Thyroid gland (tissue), 4 donors: ENCODE measurements at regions not wholly inside any gene's neighbourhood (a gene's known extent, or its start where the extent isn't known, plus 50 kb on each side); places are given as distances from the start of the nearest gene placed in this dataset.

ENCODE experiments used
- DNase-seq, 2 donors: peaks; one replicate each; pipeline ENCODE4 v3.0.0-alpha.2; 2019
- H3K27ac ChIP-seq, 3 donors: fragments of 200-600 bp; sonication (generic); 1 replicate in 2 of 3; 2 replicates in 1 of 3; pipeline ENCODE4 v1.5.1; 2016 to 2019; ENCODE audit warnings: mild to moderate bottlenecking in 1 of 3, moderate library complexity in 1 of 3
- H3K27me3 ChIP-seq: fragments of 200-600 bp; sonication (generic); one replicate; pipeline ENCODE4 v1.5.1; 2019
- H3K36me3 ChIP-seq, 2 donors: fragments of 200-600 bp; sonication (generic); one replicate each; pipeline ENCODE4 v1.5.1; 2016 to 2019
- H3K4me1 ChIP-seq, 2 donors: fragments of 200-600 bp; sonication (generic); one replicate each; pipeline ENCODE4 v1.5.1; 2017 to 2019
- H3K4me3 ChIP-seq, 3 donors: fragments of 200-600 bp; sonication (generic); replicated peaks in 1 of 3; 1 replicate in 2 of 3; 2 replicates in 1 of 3; pipeline ENCODE4 v1.5.1; 2016; ENCODE audit warnings: mild to moderate bottlenecking in 1 of 3
- H3K9me3 ChIP-seq: fragments of 200-600 bp; sonication (generic); one replicate; pipeline ENCODE4 v1.5.1; 2017
- POLR2A ChIP-seq, 2 donors: fragments of 450-650 bp; IDR thresholded peaks; one replicate each; pipeline ENCODE4 v1.6.1; 2017; ENCODE audit warnings: antibody characterized with exemption in 2 of 2, mild to moderate bottlenecking in 2 of 2, moderate library complexity in 1 of 2
- WGBS, 2 donors: methylation state at CpG; one replicate each; pipeline ENCODE4 v1.1.5; 2017; 5-methylcytosine and 5-hydroxymethylcytosine counted together
- intact Hi-C: fragments of 100-400 bp; cut with DNase I; formaldehyde crosslinking; loops from one replicate; pipeline ENCODE4 v1.15.1; 2023
- TF ChIP-seq, protein P1 (sequence below), 6 experiments: fragments of 200-600 bp in 3 of 6; fragments of 450-650 bp in 3 of 6; sonication (generic) in 3 of 6; IDR thresholded peaks; one replicate each; pipeline ENCODE4 v1.5.1; 2016 to 2019; ENCODE audit warnings: antibody characterized with exemption in 6 of 6, mild to moderate bottlenecking in 2 of 6, inconsistent platforms in 1 of 6, moderate library complexity in 1 of 6

DNA sequence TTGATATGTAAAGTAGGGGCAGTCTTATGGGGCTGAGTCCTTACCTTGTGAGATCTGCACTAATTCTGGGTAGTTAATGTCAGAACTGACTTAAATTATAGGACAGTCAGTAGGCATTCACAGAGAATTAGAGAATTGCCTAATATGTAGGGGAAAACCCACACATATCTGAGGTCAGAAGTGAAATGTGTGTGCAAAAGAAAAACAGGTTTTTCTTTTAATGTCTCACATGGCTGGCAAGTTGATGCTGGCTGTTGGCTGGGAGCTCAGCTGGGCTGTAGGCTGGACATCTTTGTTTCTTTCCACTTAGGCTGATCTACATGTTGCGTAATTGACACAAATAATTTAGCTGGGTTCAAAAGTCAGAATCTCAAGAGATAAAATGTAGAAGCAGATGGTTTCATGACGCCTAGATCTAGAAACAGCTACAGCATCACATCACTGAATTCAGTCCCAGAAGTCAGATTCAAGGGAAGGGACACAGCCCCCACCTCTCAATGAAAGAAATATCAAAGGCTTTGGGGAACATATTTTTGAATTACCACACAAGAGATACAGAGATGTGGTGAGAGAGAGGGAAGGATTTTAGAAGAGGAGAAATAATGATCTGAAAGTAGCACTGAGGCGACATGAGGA lies 98.9 kb downstream of the TNFSF18 start:
- intact Hi-C loops, result no loop called here
- no peaks in the 10 kb centered on the region for H3K27me3 ChIP-seq
- H3K4me1 ChIP-seq, result no peaks in the 10 kb centered on the region
- WGBS, 2 donors, result 60 to 73% methylated on average over 3 of the region's 3 CpGs
- no peak for DNase-seq
- no peak overlapping the region for H3K4me3 ChIP-seq
- no peaks in the 10 kb centered on the region for H3K36me3 ChIP-seq
- no peaks in the 10 kb centered on the region for H3K9me3 ChIP-seq
- TF ChIP-seq POLR2A (IDR thresholded peaks at IDR 0.05), result no peak
- TF ChIP-seq, protein P1, sequence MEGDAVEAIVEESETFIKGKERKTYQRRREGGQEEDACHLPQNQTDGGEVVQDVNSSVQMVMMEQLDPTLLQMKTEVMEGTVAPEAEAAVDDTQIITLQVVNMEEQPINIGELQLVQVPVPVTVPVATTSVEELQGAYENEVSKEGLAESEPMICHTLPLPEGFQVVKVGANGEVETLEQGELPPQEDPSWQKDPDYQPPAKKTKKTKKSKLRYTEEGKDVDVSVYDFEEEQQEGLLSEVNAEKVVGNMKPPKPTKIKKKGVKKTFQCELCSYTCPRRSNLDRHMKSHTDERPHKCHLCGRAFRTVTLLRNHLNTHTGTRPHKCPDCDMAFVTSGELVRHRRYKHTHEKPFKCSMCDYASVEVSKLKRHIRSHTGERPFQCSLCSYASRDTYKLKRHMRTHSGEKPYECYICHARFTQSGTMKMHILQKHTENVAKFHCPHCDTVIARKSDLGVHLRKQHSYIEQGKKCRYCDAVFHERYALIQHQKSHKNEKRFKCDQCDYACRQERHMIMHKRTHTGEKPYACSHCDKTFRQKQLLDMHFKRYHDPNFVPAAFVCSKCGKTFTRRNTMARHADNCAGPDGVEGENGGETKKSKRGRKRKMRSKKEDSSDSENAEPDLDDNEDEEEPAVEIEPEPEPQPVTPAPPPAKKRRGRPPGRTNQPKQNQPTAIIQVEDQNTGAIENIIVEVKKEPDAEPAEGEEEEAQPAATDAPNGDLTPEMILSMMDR (IDR thresholded peaks at IDR 0.05), result no peak
- no peak overlapping the region for H3K27ac ChIP-seq

DNA sequence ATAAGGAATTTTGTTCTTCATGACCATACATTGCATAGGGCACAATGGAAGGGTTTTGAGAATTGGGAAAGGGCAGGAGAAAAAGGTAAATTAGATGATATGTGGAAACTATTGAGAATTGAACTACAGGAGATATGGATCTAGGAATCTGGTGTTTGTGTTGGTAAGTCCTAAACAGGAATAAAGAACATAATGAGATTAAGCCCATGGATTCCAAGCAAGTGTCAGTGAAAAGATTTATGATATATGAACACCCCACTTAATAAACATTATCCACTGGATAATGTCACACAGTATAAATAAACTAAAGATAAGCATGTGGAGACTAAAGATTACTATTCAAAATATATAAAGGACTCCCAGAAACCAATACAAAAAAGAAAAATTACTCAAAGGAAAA lies 98.2 kb downstream of the TNFSF18 start:
- TF ChIP-seq, protein P1 (IDR thresholded peaks at IDR 0.05), result no peak
- TF ChIP-seq POLR2A (IDR thresholded peaks at IDR 0.05), result no peak
- intact Hi-C loops, result no loop called here
- no peaks in the 10 kb centered on the region for H3K36me3 ChIP-seq
- no peaks in the 10 kb centered on the region for H3K27me3 ChIP-seq
- no peak overlapping the region for H3K27ac ChIP-seq
- no peak overlapping the region for H3K4me3 ChIP-seq
- H3K9me3 ChIP-seq, result no peaks in the 10 kb centered on the region
- no peak for DNase-seq
- no peaks in the 10 kb centered on the region for H3K4me1 ChIP-seq

DNA sequence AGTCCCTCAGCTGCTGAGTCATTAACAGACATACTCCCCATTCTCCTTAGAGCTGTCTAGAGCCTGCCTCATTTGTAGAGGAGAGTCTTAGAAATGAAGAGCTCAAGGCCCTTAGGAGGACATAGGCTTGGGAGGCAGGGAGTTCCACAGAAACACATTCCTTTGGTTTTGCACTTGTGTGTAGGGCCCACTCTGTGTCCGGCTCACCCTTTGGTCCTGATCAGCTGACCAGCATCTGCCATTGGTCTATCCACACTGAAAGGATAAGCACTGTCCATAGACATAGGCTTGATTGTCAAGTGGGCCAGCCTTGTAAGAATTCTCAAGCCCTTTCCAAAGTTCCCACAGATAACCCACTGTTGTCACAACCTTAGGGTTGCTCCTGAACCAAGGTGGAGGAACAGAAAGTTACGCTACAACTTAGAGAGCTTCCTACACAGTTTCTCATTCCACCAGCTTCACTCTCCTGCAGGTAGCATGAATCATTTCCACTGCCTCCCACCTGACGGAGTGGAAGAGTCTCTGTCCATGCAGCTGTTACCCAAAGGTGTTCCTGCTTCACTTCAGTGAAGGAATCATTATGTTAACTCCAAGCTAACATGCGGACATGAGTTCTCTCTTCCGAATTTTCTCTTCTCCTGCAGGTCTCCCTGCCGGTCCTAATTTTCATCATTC lies 96.1 kb downstream of the TNFSF18 start:
- 96 to 98% methylated on average over 6 of the region's 6 CpGs for WGBS, 2 donors
- no peak for TF ChIP-seq POLR2A (IDR thresholded peaks at IDR 0.05)
- TF ChIP-seq, protein P1 (IDR thresholded peaks at IDR 0.05), result no peak
- intact Hi-C loops, result no loop called here
- no peaks in the 10 kb centered on the region for H3K9me3 ChIP-seq
- H3K27ac ChIP-seq, result no peak overlapping the region
- DNase-seq, result no peak
- no peaks in the 10 kb centered on the region for H3K27me3 ChIP-seq
- no peaks in the 10 kb centered on the region for H3K36me3 ChIP-seq
- no peak overlapping the region for H3K4me3 ChIP-seq
- no peaks in the 10 kb centered on the region for H3K4me1 ChIP-seq

DNA sequence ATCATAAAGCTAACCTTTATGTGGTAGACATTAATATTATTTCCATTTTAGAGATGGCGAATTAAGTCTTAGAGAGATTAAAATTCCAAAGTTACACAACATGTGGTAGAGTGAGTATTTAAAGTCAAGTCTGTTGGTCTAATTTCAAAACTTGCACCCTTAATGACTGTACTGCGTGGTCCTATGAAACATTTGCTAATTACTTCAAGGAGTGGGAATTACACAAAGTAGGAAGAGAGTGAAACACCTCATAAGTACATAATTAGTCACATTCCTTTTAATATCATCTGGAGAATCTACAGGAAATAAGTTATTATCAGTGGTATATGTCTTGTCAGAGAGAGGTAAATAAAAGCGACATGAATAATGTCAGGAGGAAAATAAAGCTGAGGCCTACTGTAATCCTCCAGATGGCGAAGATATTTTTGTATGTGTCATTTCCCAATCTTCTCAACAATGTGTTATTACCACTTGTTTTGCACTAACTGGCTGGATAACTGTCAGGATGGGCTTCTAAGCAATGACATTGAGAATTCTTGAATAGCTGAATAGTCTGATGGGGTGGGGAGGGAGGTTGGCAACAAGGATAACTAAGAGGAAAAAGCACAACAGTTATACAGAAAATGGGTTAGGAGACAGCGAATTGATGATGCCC lies 95.5 kb downstream of the TNFSF18 start:
- WGBS, 2 donors, result 90 to 95% methylated on average over 5 of the region's 5 CpGs
- intact Hi-C loops, result no loop called here
- H3K9me3 ChIP-seq, result no peaks in the 10 kb centered on the region

More for the DNA sequence above, 95.5 kb downstream of the TNFSF18 start:
- no peaks in the 10 kb centered on the region for H3K36me3 ChIP-seq
- TF ChIP-seq, protein P1 (IDR thresholded peaks at IDR 0.05), result no peak
- no peak for TF ChIP-seq POLR2A (IDR thresholded peaks at IDR 0.05)
- no peak overlapping the region for H3K4me3 ChIP-seq
- DNase-seq, result no peak
- no peaks in the 10 kb centered on the region for H3K4me1 ChIP-seq
- no peaks in the 10 kb centered on the region for H3K27me3 ChIP-seq
- H3K27ac ChIP-seq, result no peak overlapping the region
